Panc1 (cell line): ENCODE measurements at regions not wholly inside any gene's neighbourhood (a gene's known extent, or its start where the extent isn't known, plus 50 kb on each side); places are given as distances from the start of the nearest gene placed in this dataset.

Experiments
- CTCF ChIP-seq: fragments of 450-650 bp; IDR thresholded peaks from 2 replicates; pipeline ENCODE4 v1.5.1; 2017; ENCODE audit warnings: mild to moderate bottlenecking
- POLR2AphosphoS5 ChIP-seq: IDR thresholded peaks from 2 replicates; pipeline ENCODE4 v1.6.1; 2012; ENCODE audit warnings: mild to moderate bottlenecking, low read depth, low read length, moderate library complexity
- REST ChIP-seq, 2 experiments: IDR thresholded peaks; 2 replicates each; pipeline ENCODE4 v1.6.1; 2011 to 2012; ENCODE audit warnings: low read depth in 2 of 2, control low read depth in 1 of 2, low read length in 1 of 2, mild to moderate bottlenecking in 1 of 2, moderate library complexity in 1 of 2; ENCODE audit not compliant: insufficient read depth in 1 of 2

- TF ChIP-seq CTCF: no peak
- TF ChIP-seq POLR2AphosphoS5: no peak
- no peak for TF ChIP-seq REST (IDR thresholded peaks at IDR 0.05; ENCODE audit: insufficient read depth in 1 of 2, low read depth in 2 of 2, low read length in 1 of 2)
Measured at GRCh38 chr2:121028577-121028976, 256.4 kb downstream of the TFCP2L1 start.
